Fibroblast of mammary gland (primary cell): ENCODE measurements at regions not wholly inside any gene's neighbourhood (a gene's known extent, or its start where the extent isn't known, plus 50 kb on each side); places are given as distances from the start of the nearest gene placed in this dataset.
A peak's percentile ranks its signal among the peaks of the same experiment; 100 is the strongest.

Experiments used
- DNase-seq: peaks from one replicate; pipeline ENCODE4 v3.0.0-alpha.2; 2010; ENCODE audit warnings: low read depth
- H3K4me3 ChIP-seq: 2 replicates; pipeline ENCODE4 v1.5.1; 2011; ENCODE audit warnings: low read depth, mild to moderate bottlenecking, low read length, moderate library complexity; ENCODE audit not compliant: control insufficient read depth
- TF ChIP-seq, protein P1 (sequence below): conservative IDR thresholded peaks from 2 replicates; pipeline ENCODE4 v1.5.1; 2011; ENCODE audit warnings: low read depth, low read length, inconsistent platforms; ENCODE audit not compliant: control insufficient read depth, insufficient read depth

- H3K4me3 ChIP-seq, result no peak overlapping the region
- TF ChIP-seq, protein P1, sequence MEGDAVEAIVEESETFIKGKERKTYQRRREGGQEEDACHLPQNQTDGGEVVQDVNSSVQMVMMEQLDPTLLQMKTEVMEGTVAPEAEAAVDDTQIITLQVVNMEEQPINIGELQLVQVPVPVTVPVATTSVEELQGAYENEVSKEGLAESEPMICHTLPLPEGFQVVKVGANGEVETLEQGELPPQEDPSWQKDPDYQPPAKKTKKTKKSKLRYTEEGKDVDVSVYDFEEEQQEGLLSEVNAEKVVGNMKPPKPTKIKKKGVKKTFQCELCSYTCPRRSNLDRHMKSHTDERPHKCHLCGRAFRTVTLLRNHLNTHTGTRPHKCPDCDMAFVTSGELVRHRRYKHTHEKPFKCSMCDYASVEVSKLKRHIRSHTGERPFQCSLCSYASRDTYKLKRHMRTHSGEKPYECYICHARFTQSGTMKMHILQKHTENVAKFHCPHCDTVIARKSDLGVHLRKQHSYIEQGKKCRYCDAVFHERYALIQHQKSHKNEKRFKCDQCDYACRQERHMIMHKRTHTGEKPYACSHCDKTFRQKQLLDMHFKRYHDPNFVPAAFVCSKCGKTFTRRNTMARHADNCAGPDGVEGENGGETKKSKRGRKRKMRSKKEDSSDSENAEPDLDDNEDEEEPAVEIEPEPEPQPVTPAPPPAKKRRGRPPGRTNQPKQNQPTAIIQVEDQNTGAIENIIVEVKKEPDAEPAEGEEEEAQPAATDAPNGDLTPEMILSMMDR, result no peak
- no peak for DNase-seq
Measured at GRCh38 chr9:32837551-32838058, 54.3 kb downstream of the TMEM215 start.

DNA sequence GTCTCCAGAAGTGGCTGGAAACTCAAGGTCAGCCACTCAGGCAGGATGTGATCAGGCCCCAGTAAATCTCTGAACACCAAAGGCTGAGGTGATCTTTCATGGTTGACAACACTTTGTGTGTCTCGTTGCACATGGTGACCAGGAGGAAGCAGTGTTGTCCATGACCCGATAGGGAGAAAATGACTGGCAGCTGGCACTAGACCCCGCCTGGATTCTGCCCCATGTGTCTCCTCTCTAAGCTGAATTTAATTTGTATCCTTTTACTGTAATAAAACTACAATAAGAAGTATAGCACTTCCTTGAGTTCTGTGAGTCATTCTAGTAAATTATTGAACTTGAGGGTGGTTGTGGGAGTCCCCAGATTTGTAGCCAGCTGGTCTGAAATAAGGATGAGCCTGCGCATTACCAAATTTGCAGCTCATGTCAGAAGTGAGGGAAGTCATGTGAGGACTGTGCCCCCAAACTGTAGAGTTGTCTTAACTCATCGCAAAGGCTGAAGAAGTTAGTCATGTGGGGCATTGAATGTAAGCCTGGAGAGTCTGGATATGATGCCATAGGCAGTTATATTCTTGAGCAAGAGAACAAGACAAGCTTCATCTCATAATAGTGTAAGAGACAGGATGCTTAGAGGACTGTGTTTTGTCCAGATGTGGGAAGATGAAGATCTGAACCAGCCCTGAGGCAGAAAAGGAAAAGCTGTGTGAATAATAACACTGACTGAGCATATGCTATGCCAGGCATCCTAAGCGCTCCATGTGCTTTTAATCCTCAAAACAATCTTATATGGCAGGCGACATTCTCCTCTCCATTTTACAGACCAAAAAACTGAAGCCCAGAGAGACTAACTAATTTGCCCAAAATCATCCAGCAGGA, 55.9 kb downstream of the TMEM215 start:
- DNase-seq, result peak; percentile 0
- TF ChIP-seq, protein P1, result no peak
- no peak overlapping the region for H3K4me3 ChIP-seq

- H3K4me3 ChIP-seq, result no peak overlapping the region
- TF ChIP-seq, protein P1, result no peak
Measured at GRCh38 chr9:32841314-32841713, 58.0 kb downstream of the TMEM215 start.

DNA sequence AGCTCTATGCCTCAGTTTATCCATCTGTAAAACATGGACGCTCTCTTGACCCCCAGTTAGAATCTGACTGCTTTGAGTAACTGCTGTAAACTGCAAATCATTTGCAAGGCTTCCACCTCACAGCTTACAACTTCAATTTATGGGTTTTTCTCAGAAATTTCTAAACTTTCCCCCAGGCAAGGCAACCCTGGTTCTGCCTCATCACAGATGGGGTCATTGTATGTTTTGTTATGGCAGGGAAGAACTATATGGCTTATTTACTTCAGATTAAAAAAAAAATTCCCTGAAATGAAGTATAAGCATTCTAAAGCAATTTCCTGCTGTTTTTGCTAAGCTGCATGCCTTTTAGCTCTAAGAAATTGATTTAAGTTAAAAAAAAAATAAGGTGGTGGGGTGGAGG, 60.0 kb downstream of the TMEM215 start:
- TF ChIP-seq, protein P1, result no peak

More at GRCh38 chr9:32841314-32841713, 58.0 kb downstream of the TMEM215 start:
- no peak for DNase-seq

DNA sequence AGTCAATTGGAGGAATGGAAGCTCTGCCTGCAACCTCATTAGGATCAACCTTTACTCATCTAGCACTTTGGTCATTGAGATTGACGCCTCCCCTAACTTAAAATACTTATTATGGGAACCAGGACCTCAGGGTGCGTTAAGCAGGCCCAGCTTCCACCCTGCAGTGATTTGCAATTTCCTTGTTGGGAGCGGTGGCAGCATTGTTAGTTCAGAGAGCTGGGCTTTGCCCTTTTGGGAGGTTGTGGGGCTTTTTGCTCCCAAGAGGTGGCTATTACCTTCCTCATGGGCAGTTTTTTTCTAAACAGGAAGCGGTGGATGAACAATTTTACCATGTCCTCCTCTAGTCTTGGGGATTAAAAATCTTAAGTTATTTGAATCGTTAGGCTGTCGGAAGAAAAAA, 60.9 kb downstream of the TMEM215 start:
- TF ChIP-seq, protein P1, result no peak
- H3K4me3 ChIP-seq, result no peak overlapping the region
- DNase-seq, result no peak

More for the DNA sequence above, 60.0 kb downstream of the TMEM215 start:
- H3K4me3 ChIP-seq, result no peak overlapping the region
- DNase-seq, result no peak

GRCh38 chr9:32854271-32854670, 70.9 kb downstream of the TMEM215 start:
- DNase-seq, result no peak
- TF ChIP-seq, protein P1, result no peak
- H3K4me3 ChIP-seq, result no peak overlapping the region
